Adrenal gland (tissue), 9 donors: ENCODE measurements at regions not wholly inside any gene's neighbourhood (a gene's known extent, or its start where the extent isn't known, plus 50 kb on each side); places are given as distances from the start of the nearest gene placed in this dataset.

Experiments used
- DNase-seq, 7 donors: peaks; one replicate each; pipeline ENCODE4 v3.0.0-alpha.2; 2019 to 2020
- H3K27ac ChIP-seq, 5 donors: fragments of 200-600 bp; sonication (generic) in 4 of 5; 1 replicate in 3 of 5; 2 replicates in 2 of 5; pipeline versions ENCODE4 v1.5.1 to v1.8.0; 2016 to 2020; ENCODE audit warnings: mild to moderate bottlenecking in 1 of 5
- H3K27me3 ChIP-seq: fragments of 200-600 bp; 2 replicates; pipeline ENCODE4 v1.8.0; 2021
- H3K36me3 ChIP-seq, 2 donors: fragments of 200-600 bp; replicated peaks in 1 of 2; 1 replicate in 1 of 2; 2 replicates in 1 of 2; pipeline versions ENCODE4 v1.5.1 to v1.8.0; 2018 to 2022
- H3K4me1 ChIP-seq, 2 donors: fragments of 200-600 bp; replicated peaks in 1 of 2; 1 replicate in 1 of 2; 2 replicates in 1 of 2; pipeline versions ENCODE4 v1.5.1 to v1.8.0; 2018 to 2021
- H3K4me3 ChIP-seq, 4 donors: fragments of 200-600 bp; sonication (generic) in 3 of 4; one replicate each; pipeline ENCODE4 v1.5.1; 2016 to 2018
- H3K9me3 ChIP-seq, 3 donors: fragments of 200-600 bp; sonication (generic) in 1 of 3; replicated peaks in 1 of 3; 1 replicate in 2 of 3; 2 replicates in 1 of 3; pipeline versions ENCODE4 v1.5.1 to v1.8.0; 2016 to 2021
- POLR2A ChIP-seq, 2 donors: fragments of 450-650 bp; IDR thresholded peaks; one replicate each; pipeline ENCODE4 v1.6.1; 2017; ENCODE audit warnings: antibody characterized with exemption in 2 of 2, mild to moderate bottlenecking in 2 of 2, moderate library complexity in 1 of 2
- WGBS, 4 donors: extraction: QIAGEN DNeasy Blood & Tissue Kit in 2 of 4; methylation state at CpG; one replicate each; pipeline versions ENCODE4 v1.1.5 to v1.1.7; 2013 to 2017; 5-methylcytosine and 5-hydroxymethylcytosine counted together
- intact Hi-C, 2 donors: fragments of 100-400 bp; cut with DNase I; formaldehyde crosslinking; loops; one replicate each; pipeline versions ENCODE4 v1.14.1 to v1.15.0; 2022 to 2023
- TF ChIP-seq, protein P1 (sequence below), 6 experiments: fragments of 450-650 bp in 4 of 6; fragments of 200-600 bp in 2 of 6; sonication (generic) in 1 of 6; IDR thresholded peaks; 1 replicate in 5 of 6; 2 replicates in 1 of 6; pipeline versions ENCODE4 v1.5.1 to v1.8.0; 2016 to 2021; ENCODE audit warnings: antibody characterized with exemption in 6 of 6, mild to moderate bottlenecking in 2 of 6, moderate library complexity in 1 of 6
- donor health status: healthy with polysubstance abuse.
- donor health status: Bipolar disorder and iron deficiency.
- donor health status: DM: yes; HTN: yes; CAD: no.
- donor health status: DM: no; HTN: no; CAD: no.
- donor health status: DM: no; HTN: no; CAD: no.

DNA sequence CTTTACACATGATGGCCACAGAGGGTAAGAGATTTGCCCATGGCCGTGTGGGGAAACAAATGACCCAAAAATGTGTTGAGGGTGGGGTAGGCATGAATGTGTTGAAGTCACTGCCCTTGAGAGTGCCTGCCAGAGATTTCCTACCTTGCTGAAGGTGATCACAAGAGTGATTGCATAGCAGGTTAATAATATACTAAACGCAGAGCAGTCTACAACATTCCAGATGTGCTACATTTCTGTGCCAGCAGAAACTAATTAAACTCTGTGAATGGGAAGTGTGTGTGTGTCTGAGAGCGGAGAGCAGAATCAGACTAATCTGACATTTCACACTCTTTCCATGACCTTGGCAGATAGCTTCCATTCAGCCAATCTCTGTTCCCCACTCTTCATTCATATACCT lies 93.3 kb upstream of the CD53 start:
- WGBS, 4 donors, result 65 to 77% (median 73%) methylated on average over 3 of the region's 3 CpGs
- H3K4me1 ChIP-seq, result no peaks in the 10 kb centered on the region
- H3K9me3 ChIP-seq, result no peaks in the 10 kb centered on the region
- intact Hi-C loops, result loop anchor here (5.0 kb wide), 1 partner anchor 147 kb away; no protein-coding TSS in a partner anchor
- H3K36me3 ChIP-seq, result no peaks in the 10 kb centered on the region
- peaks cover 6% of the 10 kb centered on the region for H3K27me3 ChIP-seq
- no peak overlapping the region for H3K4me3 ChIP-seq
- no peak overlapping the region for H3K27ac ChIP-seq
- no peak for TF ChIP-seq POLR2A (IDR thresholded peaks at IDR 0.05)
- DNase-seq, result no peak

- no peak for DNase-seq
- H3K27ac ChIP-seq, result no peak overlapping the region
- H3K36me3 ChIP-seq, result no peaks in the 10 kb centered on the region
- no peaks in the 10 kb centered on the region for H3K9me3 ChIP-seq
- intact Hi-C loops, result loop anchor here in 1 of 2 donors (5.0 kb wide), 1 partner anchor 147 kb away; no protein-coding TSS in a partner anchor
- H3K4me1 ChIP-seq, result no peaks in the 10 kb centered on the region
- peaks cover 3% of the 10 kb centered on the region for H3K27me3 ChIP-seq
- no peak overlapping the region for H3K4me3 ChIP-seq
- WGBS, 4 donors, result 39 to 57% (median 44%) methylated on average over 1 of the region's 1 CpG
- TF ChIP-seq, protein P1, sequence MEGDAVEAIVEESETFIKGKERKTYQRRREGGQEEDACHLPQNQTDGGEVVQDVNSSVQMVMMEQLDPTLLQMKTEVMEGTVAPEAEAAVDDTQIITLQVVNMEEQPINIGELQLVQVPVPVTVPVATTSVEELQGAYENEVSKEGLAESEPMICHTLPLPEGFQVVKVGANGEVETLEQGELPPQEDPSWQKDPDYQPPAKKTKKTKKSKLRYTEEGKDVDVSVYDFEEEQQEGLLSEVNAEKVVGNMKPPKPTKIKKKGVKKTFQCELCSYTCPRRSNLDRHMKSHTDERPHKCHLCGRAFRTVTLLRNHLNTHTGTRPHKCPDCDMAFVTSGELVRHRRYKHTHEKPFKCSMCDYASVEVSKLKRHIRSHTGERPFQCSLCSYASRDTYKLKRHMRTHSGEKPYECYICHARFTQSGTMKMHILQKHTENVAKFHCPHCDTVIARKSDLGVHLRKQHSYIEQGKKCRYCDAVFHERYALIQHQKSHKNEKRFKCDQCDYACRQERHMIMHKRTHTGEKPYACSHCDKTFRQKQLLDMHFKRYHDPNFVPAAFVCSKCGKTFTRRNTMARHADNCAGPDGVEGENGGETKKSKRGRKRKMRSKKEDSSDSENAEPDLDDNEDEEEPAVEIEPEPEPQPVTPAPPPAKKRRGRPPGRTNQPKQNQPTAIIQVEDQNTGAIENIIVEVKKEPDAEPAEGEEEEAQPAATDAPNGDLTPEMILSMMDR (IDR thresholded peaks at IDR 0.05), result no peak
- TF ChIP-seq POLR2A (IDR thresholded peaks at IDR 0.05), result no peak
Measured at GRCh38 chr1:110778821-110779220, 94.1 kb upstream of the CD53 start.

- WGBS, 4 donors, result 67 to 75% (median 70%) methylated on average over 3 to 4 of the region's 4 CpGs
- Histone ChIP-seq H3K27ac (no peak overlapping the region), H3K4me3 (no peak overlapping the region), H3K4me1 (no peaks in the 10 kb centered on the region), H3K36me3 (no peaks in the 10 kb centered on the region), H3K27me3 (peaks cover 3% of the 10 kb centered on the region), H3K9me3 (no peaks in the 10 kb centered on the region)
- no peak for TF ChIP-seq POLR2A (IDR thresholded peaks at IDR 0.05)
- TF ChIP-seq, protein P1 (IDR thresholded peaks at IDR 0.05), result no peak
- intact Hi-C loops, result loop anchor here in 1 of 2 donors (5.0 kb wide), 1 partner anchor 145 kb away; no protein-coding TSS in a partner anchor
- DNase-seq, result no peak
Measured at GRCh38 chr1:110777228-110777627, 95.7 kb upstream of the CD53 start.

- no peak for DNase-seq
- intact Hi-C loops, result no loop called here
- Histone ChIP-seq H3K27me3 (no peaks in the 10 kb centered on the region), H3K36me3 (no peaks in the 10 kb centered on the region), H3K4me3 (no peak overlapping the region), H3K9me3 (no peaks in the 10 kb centered on the region), H3K27ac (no peak overlapping the region), H3K4me1 (no peaks in the 10 kb centered on the region)
- no peak for TF ChIP-seq POLR2A (IDR thresholded peaks at IDR 0.05)
- TF ChIP-seq, protein P1 (IDR thresholded peaks at IDR 0.05), result no peak
Measured at GRCh38 chr1:110774398-110774797, 98.5 kb upstream of the CD53 start.

GRCh38 chr1:110773813-110774212 lies 99.1 kb upstream of the KCNA3 start:
- no peaks in the 10 kb centered on the region for H3K27me3 ChIP-seq
- H3K4me3 ChIP-seq, result no peak overlapping the region
- 39 to 65% (median 53%) methylated on average over 3 of the region's 3 CpGs for WGBS, 4 donors
- no peak for DNase-seq
- no peaks in the 10 kb centered on the region for H3K36me3 ChIP-seq
- H3K9me3 ChIP-seq, result no peaks in the 10 kb centered on the region
- H3K4me1 ChIP-seq, result no peaks in the 10 kb centered on the region
- no peak overlapping the region for H3K27ac ChIP-seq
- intact Hi-C loops, result no loop called here
- no peak for TF ChIP-seq POLR2A (IDR thresholded peaks at IDR 0.05)
- TF ChIP-seq, protein P1 (IDR thresholded peaks at IDR 0.05), result no peak
